ENCODE measurements at regions not wholly inside any gene's neighbourhood (a gene's known extent, or its start where the extent isn't known, plus 50 kb on each side); places are given as distances from the start of the nearest gene placed in this dataset.

DNA sequence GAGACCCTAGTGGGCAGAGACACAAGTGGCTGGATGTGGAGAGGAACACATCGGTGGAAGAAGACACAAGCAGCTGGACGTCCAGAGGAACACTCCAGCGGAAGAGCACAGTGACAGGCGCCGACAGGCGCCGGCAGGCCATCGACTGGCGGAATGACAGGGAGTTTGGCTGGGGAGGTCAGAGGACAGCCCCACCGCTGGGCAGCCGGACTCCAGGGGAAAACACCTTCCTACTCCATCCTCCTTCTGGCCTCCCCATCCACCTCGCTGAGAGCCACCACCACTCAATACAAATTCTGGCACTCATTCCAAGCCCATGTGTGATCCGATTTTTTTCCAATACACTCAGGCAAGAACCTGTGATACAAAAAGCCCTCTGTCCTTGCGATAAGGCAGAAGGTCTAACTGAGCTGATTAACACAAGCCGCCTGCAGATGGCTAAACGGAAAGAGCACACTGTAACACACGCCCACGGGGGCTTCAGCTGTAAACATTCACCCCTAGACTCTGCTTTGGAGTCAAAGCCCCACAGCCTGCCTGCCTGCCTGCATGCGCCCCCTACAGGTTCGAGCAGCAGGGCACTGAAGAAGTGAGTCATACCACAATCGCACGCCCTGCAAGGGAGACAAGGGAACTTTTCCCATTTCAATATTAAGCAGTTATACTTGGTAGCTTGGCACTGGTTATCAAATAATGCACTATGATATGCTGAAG is 50.2 kb upstream of the LRP1B start:
- TF ChIP-seq, protein P1, sequence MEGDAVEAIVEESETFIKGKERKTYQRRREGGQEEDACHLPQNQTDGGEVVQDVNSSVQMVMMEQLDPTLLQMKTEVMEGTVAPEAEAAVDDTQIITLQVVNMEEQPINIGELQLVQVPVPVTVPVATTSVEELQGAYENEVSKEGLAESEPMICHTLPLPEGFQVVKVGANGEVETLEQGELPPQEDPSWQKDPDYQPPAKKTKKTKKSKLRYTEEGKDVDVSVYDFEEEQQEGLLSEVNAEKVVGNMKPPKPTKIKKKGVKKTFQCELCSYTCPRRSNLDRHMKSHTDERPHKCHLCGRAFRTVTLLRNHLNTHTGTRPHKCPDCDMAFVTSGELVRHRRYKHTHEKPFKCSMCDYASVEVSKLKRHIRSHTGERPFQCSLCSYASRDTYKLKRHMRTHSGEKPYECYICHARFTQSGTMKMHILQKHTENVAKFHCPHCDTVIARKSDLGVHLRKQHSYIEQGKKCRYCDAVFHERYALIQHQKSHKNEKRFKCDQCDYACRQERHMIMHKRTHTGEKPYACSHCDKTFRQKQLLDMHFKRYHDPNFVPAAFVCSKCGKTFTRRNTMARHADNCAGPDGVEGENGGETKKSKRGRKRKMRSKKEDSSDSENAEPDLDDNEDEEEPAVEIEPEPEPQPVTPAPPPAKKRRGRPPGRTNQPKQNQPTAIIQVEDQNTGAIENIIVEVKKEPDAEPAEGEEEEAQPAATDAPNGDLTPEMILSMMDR (IDR thresholded peaks at IDR 0.05 in 8 of 11, conservative IDR thresholded peaks at IDR 0.05 in 3 of 11), result no peak
- TF ChIP-seq POLR2AphosphoS5 (IDR thresholded peaks at IDR 0.05), result no peak
- no peak for TF ChIP-seq POLR2A (IDR thresholded peaks at IDR 0.05)
